WERI-Rb-1 (cell line): ENCODE measurements at regions not wholly inside any gene's neighbourhood (a gene's known extent, or its start where the extent isn't known, plus 50 kb on each side); places are given as distances from the start of the nearest gene placed in this dataset.

Source experiments
- DNase-seq: peaks from one replicate; pipeline ENCODE4 v3.0.0-alpha.2; 2020
- H3K27ac ChIP-seq: fragments of 250-450 bp; sonication (Bioruptor Pico); 2 replicates; pipeline ENCODE4 v1.5.1; 2020; ENCODE audit warnings: mild to moderate bottlenecking, moderate library complexity
- H3K27me3 ChIP-seq: fragments of 250-450 bp; sonication (Bioruptor Pico); 2 replicates; pipeline ENCODE4 v1.5.1; 2021; ENCODE audit warnings: mild to moderate bottlenecking, low read depth, moderate library complexity; ENCODE audit not compliant: insufficient read depth, severe bottlenecking
- H3K36me3 ChIP-seq: fragments of 250-450 bp; sonication (Bioruptor Pico); 2 replicates; pipeline ENCODE4 v1.5.1; 2020; ENCODE audit warnings: mild to moderate bottlenecking, moderate library complexity
- H3K4me3 ChIP-seq: 2 replicates; pipeline ENCODE4 v1.5.1; 2011; ENCODE audit warnings: low read depth, mild to moderate bottlenecking, control low read depth, low read length
- H3K9me3 ChIP-seq: fragments of 250-450 bp; sonication (Bioruptor Pico); 2 replicates; pipeline ENCODE4 v1.5.1; 2021; ENCODE audit warnings: mild to moderate bottlenecking, moderate library complexity; ENCODE audit not compliant: severe bottlenecking
- CTCF ChIP-seq: IDR thresholded peaks from 2 replicates; pipeline ENCODE4 v1.5.1; 2011; ENCODE audit warnings: low read depth, mild to moderate bottlenecking, control low read depth, inconsistent platforms, low read length

GRCh38 chr1:186518395-186518794, 57.5 kb upstream of the PDC start:
- Histone ChIP-seq H3K4me3 (no peak overlapping the region), H3K27me3 (no peaks in the 10 kb centered on the region), H3K9me3 (peaks cover 5% of the 10 kb centered on the region), H3K27ac (no peak overlapping the region), H3K36me3 (no peaks in the 10 kb centered on the region)
- DNase-seq = no peak
- TF ChIP-seq CTCF = no peak

GRCh38 chr1:186514367-186514766, 53.5 kb upstream of the PDC start:
- no peak overlapping the region for H3K27ac ChIP-seq
- no peaks in the 10 kb centered on the region for H3K36me3 ChIP-seq
- H3K4me3 ChIP-seq = no peak overlapping the region
- H3K27me3 ChIP-seq = no peaks in the 10 kb centered on the region
- no peak for TF ChIP-seq CTCF
- no peak for DNase-seq
- no peaks in the 10 kb centered on the region for H3K9me3 ChIP-seq

GRCh38 chr1:186513526-186513925, 52.6 kb upstream of the PDC start:
- H3K27me3 ChIP-seq = no peaks in the 10 kb centered on the region
- no peaks in the 10 kb centered on the region for H3K9me3 ChIP-seq
- no peaks in the 10 kb centered on the region for H3K36me3 ChIP-seq
- peak; percentile 70 for DNase-seq
- no peak for TF ChIP-seq CTCF
- H3K4me3 ChIP-seq = no peak overlapping the region
- H3K27ac ChIP-seq = no peak overlapping the region

- no peaks in the 10 kb centered on the region for H3K36me3 ChIP-seq
- H3K4me3 ChIP-seq = no peak overlapping the region
- H3K9me3 ChIP-seq = no peaks in the 10 kb centered on the region
- no peak for DNase-seq
- no peaks in the 10 kb centered on the region for H3K27me3 ChIP-seq
- H3K27ac ChIP-seq = 0 out of 2 replicates have a peak overlapping the region, but pooled peaks have one; percentile 18
- TF ChIP-seq CTCF = no peak
Observed at GRCh38 chr1:186512698-186513457, 52.0 kb upstream of the PDC start.

GRCh38 chr1:186511761-186512637, 51.1 kb upstream of the PDC start:
- no peak overlapping the region for H3K4me3 ChIP-seq
- no peak overlapping the region for H3K27ac ChIP-seq
- no peaks in the 10 kb centered on the region for H3K9me3 ChIP-seq
- no peak for TF ChIP-seq CTCF
- H3K27me3 ChIP-seq = no peaks in the 10 kb centered on the region
- H3K36me3 ChIP-seq = no peaks in the 10 kb centered on the region
- no peak for DNase-seq
